ENCODE measurements at regions not wholly inside any gene's neighbourhood (a gene's known extent, or its start where the extent isn't known, plus 50 kb on each side); places are given as distances from the start of the nearest gene placed in this dataset.

GRCh38 chr15:39461536-39462130, 119.2 kb upstream of the THBS1 start:
- Histone ChIP-seq H2BK120ac (replicated peaks; ENCODE audit: low read depth, low read length) (no peak overlapping the region), H3K23ac (ENCODE audit: insufficient read length) (no peak overlapping the region), H3K36me3 (ENCODE audit: control insufficient read depth in 2 of 4, insufficient read depth in 4 of 4, low read length in 3 of 4) (no peaks in the 10 kb centered on the region), H2BK15ac (ENCODE audit: low read length) (no peak overlapping the region), H2BK20ac (ENCODE audit: low read length) (no peak overlapping the region), H3K4me2 (ENCODE audit: insufficient read depth in 1 of 2, low read depth in 2 of 2, low read length in 2 of 2) (no peak overlapping the region), H4K91ac (replicated peaks; ENCODE audit: insufficient read length, low read length) (no peak overlapping the region), H3K27ac (ENCODE audit: low read depth, low read length) (no peak overlapping the region), H3K23me2 (ENCODE audit: low read depth, low read length) (no peaks in the 10 kb centered on the region), H2AK5ac (ENCODE audit: low read depth, low read length) (no peak overlapping the region), H3K79me1 (ENCODE audit: low read depth, low read length) (no peaks in the 10 kb centered on the region), H3K18ac (ENCODE audit: extremely low read depth, low read length) (no peak overlapping the region), H3K4ac (replicated peaks; ENCODE audit: insufficient read length, low read depth, low read length) (no peak overlapping the region), H2AFZ (ENCODE audit: low read length) (no peak overlapping the region), H4K20me1 (replicated peaks in 1 of 2; ENCODE audit: control insufficient read depth in 1 of 2, insufficient read depth in 2 of 2, low read length in 2 of 2) (no peaks in the 10 kb centered on the region), H3K4me3 (ENCODE audit: extremely low read depth in 1 of 4, insufficient read depth in 2 of 4, low read depth in 3 of 4, low read length in 4 of 4) (no peak overlapping the region), H4K8ac (ENCODE audit: extremely low read depth, insufficient read depth, low read length) (no peak overlapping the region), H2BK12ac (ENCODE audit: low read depth, low read length) (no peak overlapping the region), H3K27me3 (replicated peaks in 1 of 4; ENCODE audit: control insufficient read depth in 3 of 4, extremely low read depth in 1 of 4, insufficient read depth in 3 of 4, low read length in 3 of 4) (no peaks in the 10 kb centered on the region), H3K56ac (replicated peaks; ENCODE audit: insufficient read length, low read depth, low read length) (no peak overlapping the region), H3K79me2 (ENCODE audit: control insufficient read depth in 1 of 2, insufficient read depth in 2 of 2, low read length in 2 of 2) (no peaks in the 10 kb centered on the region), H3K9me3 (ENCODE audit: insufficient read depth in 2 of 2, low read depth in 1 of 2, low read length in 1 of 2) (no peaks in the 10 kb centered on the region), H3K9ac (replicated peaks in 1 of 4; ENCODE audit: extremely low read depth in 1 of 4, low read depth in 3 of 4, low read length in 3 of 4) (no peak overlapping the region), H2BK5ac (ENCODE audit: low read depth, low read length) (no peak overlapping the region), H3K14ac (ENCODE audit: insufficient read length) (no peak overlapping the region), H3K4me1 (replicated peaks in 1 of 4; ENCODE audit: control insufficient read depth in 3 of 4, insufficient read depth in 4 of 4, low read length in 3 of 4) (no peaks in the 10 kb centered on the region; a peak in 1 of 7 replicates), H4K5ac (ENCODE audit: insufficient read length, low read depth, low read length) (no peak overlapping the region)
- WGBS, 2 experiments (ENCODE audit: extremely low coverage in 1 of 2, insufficient coverage in 1 of 2, insufficient read length in 1 of 2, insufficient replicate concordance in 2 of 2, low coverage in 1 of 2, low lambda C conversion rate in 2 of 2, missing lambda C conversion rate in 1 of 2), result 53% methylated on average over 2 of the region's 2 CpGs; no CpG with 5 or more reads in 1 of the 2 experiments
- ChIA-PET CTCF (ENCODE audit: partially characterized antibody) (interaction anchor here (1.0 kb wide), 1 partner anchor 98 kb away, joined by 3 read pairs; no protein-coding TSS in a partner anchor), POLR2A (ENCODE audit: partially characterized antibody) (interaction anchor here (1.5 kb wide), 1 partner anchor 118 kb away, joined by 3 read pairs; no protein-coding TSS in a partner anchor)
- no peak for DNase-seq (ENCODE audit: low read depth in 1 of 2, low spot score in 2 of 2)
- FAIRE-seq, result no peak
- TF ChIP-seq TEAD4 (IDR thresholded peaks at IDR 0.05; ENCODE audit: low read depth, low read length) (no peak), CEBPB (IDR thresholded peaks at IDR 0.05; ENCODE audit: low read depth, low read length) (no peak), TBP (IDR thresholded peaks at IDR 0.05; ENCODE audit: low read depth, low read length) (no peak), ATF2 (IDR thresholded peaks at IDR 0.05; ENCODE audit: low read length) (no peak), POLR2A (IDR thresholded peaks at IDR 0.05; ENCODE audit: control extremely low read depth in 1 of 2, low read depth in 2 of 2, low read length in 2 of 2) (no peak), CBX5 (IDR thresholded peaks at IDR 0.05; ENCODE audit: low read depth, low read length) (no peak), SIX5 (IDR thresholded peaks at IDR 0.05; ENCODE audit: low read depth, low read length) (no peak), CTBP2 (IDR thresholded peaks at IDR 0.05; ENCODE audit: borderline replicate concordance, insufficient read depth, insufficient read length, low read length) (no peak), BRCA1 (IDR thresholded peaks at IDR 0.05; ENCODE audit: low read depth, low read length) (no peak), HDAC2 (IDR thresholded peaks at IDR 0.05; ENCODE audit: borderline replicate concordance in 1 of 2, low read depth in 2 of 2, low read length in 2 of 2) (no peak), HDAC6 (IDR thresholded peaks at IDR 0.05; ENCODE audit: low read depth, low read length) (no peak), POU5F1 (IDR thresholded peaks at IDR 0.05; ENCODE audit: low read depth, low read length) (no peak), SP2 (IDR thresholded peaks at IDR 0.05; ENCODE audit: low read length) (no peak)
